ENCODE measurements at regions not wholly inside any gene's neighbourhood (a gene's known extent, or its start where the extent isn't known, plus 50 kb on each side); places are given as distances from the start of the nearest gene placed in this dataset.

- no peak for TF ChIP-seq EZH2phosphoT487 (IDR thresholded peaks at IDR 0.05; ENCODE audit: insufficient read depth, low read depth)
- no peak for TF ChIP-seq EZH2 (IDR thresholded peaks at IDR 0.05; ENCODE audit: insufficient read depth, poor library complexity, severe bottlenecking)
These were observed 110.9 kb upstream of the SSTR4 start for GRCh38 chr20:22924046-22924737.
